ENCODE measurements at regions not wholly inside any gene's neighbourhood (a gene's known extent, or its start where the extent isn't known, plus 50 kb on each side); places are given as distances from the start of the nearest gene placed in this dataset.
"Not testable (repeated sequence)": the region's sequence is repeated elsewhere in the genome, so short reads cannot be mapped to it uniquely, and the experiment has no call there.

DNA sequence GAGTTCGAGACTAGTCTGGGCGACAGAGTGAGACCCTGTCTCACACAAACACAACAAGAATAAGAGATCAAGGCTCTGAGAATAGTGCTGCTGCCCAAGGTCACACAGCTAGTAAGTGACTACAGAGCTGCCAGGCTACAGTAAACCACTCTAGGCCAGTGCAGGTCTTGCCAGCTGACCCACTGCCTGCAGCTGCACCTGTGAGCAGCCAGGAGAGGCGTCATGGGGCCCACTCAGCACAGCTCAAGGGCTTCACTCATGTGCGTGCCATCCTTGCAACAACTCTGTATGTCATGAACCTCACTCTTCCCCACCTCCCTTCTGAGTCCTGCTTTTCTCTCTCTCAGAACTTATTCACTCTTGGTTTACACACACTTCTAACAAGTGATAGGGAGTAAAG is 176.7 kb downstream of the SMAD6 start:
- no peak for DNase-seq (ENCODE audit: extremely low read depth in 1 of 11, low read depth in 9 of 11, low spot score in 4 of 11)

DNA sequence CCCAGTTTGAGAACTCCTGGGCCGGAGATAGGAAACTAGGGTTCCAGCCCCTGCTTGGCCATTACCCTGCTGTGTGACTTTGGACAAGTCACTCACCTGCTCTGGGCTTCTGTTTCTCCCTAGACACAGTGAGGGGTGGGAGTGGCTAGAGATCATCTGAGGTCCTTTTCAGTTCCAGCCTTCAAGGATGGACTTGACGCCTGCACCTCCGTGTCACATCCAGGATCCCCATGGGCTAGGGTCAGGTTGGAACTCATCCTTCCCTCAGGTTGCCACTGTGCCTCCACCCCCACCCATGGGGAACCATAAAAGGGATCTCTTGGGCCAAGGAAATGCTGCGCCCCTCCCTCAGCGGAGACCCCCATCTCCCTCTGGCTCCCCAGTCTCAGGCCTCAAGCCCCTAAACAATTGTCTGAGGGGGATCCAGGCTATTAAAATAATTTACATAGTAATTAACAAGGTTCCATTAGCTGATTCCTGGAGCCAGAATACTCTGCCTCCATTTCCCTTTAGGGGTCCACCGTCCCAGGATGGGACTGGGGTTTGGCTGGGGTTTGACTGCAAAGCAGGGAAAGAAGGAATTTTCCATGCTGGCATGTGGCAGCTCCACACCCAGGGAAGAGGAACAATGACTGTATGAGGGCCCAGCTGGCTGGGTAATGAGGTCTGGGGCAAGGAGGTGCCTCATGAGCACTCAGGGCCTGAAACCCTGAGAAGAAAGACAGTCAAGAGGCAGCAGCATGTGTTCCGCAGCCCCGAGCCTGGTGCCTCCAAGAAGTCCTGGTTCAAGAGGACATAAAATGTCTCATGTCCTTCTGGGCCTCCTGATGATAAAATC is 177.7 kb downstream of the SMAD6 start:
- DNase-seq (ENCODE audit: extremely low read depth in 1 of 11, low read depth in 9 of 11, low spot score in 4 of 11) = no peak

GRCh38 chr15:66880380-66881155 is 178.5 kb downstream of the SMAD6 start:
- no peak for DNase-seq (ENCODE audit: extremely low read depth in 1 of 11, low read depth in 9 of 11, low spot score in 4 of 11)

- no peak for DNase-seq (ENCODE audit: extremely low read depth in 1 of 11, low read depth in 9 of 11, low spot score in 4 of 11)
Measured at GRCh38 chr15:66881173-66881905, 179.3 kb downstream of the SMAD6 start.

DNA sequence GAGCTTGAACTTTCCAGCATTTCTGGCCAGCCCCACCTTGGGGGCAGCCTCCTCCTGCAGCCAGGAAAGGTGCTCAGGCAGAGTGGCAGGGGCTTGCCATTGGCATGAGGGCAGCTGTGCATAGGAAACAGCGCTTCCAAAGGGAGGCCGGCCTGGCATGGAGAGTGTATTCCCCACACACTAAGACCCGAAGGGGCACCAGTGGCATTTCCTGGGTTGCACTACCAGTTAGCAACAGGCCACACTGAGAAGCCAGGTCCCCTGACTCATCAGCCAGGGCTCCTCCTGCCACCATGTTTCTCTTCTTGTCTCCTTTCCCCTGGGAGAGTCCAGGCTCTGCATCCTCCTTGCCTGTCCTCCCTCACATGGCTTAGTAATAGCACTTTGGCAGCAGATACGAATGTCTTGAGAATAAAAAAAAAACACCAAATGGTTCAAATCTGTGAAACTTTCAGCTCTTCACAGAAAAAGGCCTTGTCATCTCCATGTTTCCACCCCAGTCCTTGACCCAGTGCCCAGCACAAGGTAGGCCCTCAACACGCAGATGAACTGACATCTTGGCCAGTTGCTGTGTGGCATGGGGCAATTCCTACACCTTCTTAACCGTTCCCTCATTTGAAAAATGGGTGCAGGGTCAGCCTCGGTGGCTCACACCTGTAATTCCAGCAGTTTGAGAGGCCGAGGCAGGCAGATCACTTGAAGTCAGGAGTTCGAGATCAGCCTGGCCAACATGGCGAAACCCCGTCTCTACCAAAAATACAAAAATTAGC is 180.4 kb downstream of the SMAD6 start:
- no peak for DNase-seq (ENCODE audit: extremely low read depth in 1 of 11, low read depth in 9 of 11, low spot score in 4 of 11)

- peak; percentile 46 to 86 (median 54) for DNase-seq (ENCODE audit: extremely low read depth in 1 of 11, low read depth in 9 of 11, low spot score in 4 of 11)
Measured at GRCh38 chr15:66883284-66883911, 181.4 kb downstream of the SMAD6 start.

- DNase-seq (ENCODE audit: extremely low read depth in 1 of 11, low read depth in 9 of 11, low spot score in 4 of 11) = no peak
Measured at GRCh38 chr15:66884115-66884622, 181.2 kb upstream of the SMAD3 start.

- no peak for DNase-seq (ENCODE audit: extremely low read depth in 1 of 11, low read depth in 9 of 11, low spot score in 4 of 11)
Measured at GRCh38 chr15:66884661-66885237, 180.7 kb upstream of the SMAD3 start.

DNA sequence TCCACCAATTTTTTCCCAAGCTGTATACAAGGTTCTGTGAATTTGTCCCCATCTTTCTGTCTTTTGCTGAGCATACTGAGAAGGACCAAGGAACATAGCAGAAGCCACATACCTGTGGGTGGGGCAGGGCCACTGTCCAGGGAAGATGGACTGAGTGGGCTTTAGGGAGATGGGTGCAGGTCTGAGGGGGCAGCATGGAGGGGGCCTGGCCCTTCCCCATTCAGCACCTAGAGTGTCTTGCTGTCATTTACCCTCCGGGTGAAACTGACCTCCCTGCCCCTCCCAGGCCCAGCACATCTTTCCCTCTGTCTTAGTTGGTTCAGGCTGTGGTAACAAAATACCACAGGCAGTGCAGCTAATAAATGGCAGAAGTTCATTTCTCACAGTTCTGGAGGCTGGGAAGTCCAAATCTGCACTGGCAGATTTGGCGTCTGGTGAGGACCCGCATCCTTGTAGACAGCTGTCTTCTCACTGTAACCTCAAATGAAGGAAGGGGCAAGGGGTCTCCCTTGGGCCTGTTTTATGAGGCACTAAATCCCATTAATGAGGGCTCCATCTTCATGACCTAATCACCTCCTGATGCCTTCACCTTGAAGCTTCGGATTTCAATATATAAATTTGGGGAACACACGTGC is 180.0 kb upstream of the SMAD3 start:
- DNase-seq (ENCODE audit: extremely low read depth in 1 of 11, low read depth in 9 of 11, low spot score in 4 of 11) = no peak

GRCh38 chr15:66886241-66886675 is 179.1 kb upstream of the SMAD3 start:
- DNase-seq (ENCODE audit: extremely low read depth in 1 of 11, low read depth in 9 of 11, low spot score in 4 of 11) = no peak

DNA sequence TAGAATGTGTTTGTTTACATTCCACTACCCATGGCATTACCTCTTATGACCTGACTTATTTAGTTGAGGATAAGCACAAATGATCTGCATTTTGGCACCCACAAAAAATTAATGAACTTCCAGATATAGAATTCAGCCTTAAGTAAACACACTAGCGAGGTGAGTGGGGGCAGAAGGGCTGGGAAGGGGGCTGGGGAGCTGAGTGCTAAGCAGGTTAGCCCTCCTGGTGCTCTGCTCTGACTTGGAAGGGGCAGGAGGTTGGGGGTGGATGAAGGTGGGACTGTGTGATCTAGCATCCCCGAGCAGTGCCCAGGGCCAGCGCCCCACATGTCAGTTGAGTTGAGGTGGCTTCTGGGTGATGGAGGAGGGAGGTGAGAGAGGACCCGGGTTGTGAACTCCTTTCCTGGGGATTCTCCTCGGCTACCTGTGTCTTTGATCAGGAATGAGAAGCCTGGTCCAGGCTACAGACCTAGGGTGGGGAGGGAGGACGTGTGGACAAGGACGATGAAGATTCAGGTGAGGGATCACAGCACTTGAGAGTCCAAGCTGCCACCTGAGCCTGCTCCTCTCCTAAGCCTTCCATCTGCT is 178.6 kb upstream of the SMAD3 start:
- no peak for DNase-seq (ENCODE audit: extremely low read depth in 1 of 11, low read depth in 9 of 11, low spot score in 4 of 11)

DNA sequence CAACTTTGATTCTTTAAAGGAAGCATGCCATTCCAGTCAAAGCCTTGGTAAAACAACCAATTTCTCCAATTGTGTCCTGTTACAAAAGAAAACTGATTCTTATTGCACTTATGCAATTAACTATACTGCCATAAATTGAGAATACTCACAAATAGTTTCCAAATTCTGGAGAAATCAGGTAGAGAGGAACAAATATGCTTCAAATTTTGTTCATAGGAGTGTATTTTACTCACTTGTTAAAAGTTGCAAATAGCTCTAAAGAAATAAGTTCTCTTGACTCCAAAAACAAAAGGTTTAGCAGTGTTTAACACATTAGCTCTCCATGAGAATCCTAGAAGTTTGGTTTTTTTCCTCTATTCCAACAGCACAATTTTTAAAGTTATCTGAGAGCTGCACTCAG is 176.1 kb upstream of the SMAD3 start:
- DNase-seq (ENCODE audit: extremely low read depth in 1 of 11, low read depth in 9 of 11, low spot score in 4 of 11) = not testable (repeated sequence)

DNA sequence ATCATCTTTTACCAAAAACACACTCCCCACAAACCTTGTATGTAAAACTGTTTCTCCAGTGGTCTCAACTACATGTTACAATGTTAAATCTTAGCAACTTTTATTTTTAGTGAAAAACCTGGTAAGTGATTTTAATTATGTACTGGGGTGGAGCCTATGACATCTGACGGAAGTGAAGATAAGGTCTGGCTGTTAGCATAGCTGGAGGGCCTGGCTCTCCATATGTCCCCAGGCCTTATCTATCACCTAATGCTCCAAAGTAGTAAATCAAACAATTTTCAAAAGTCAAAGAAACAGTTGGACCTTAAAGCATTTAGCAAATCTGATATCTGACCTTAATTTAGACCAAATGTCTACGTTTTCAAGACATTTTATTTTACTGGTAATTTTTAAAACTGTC is 173.6 kb upstream of the SMAD3 start:
- peak in 2 of 11 donors; percentile 29 to 30 for DNase-seq (ENCODE audit: extremely low read depth in 1 of 11, low read depth in 9 of 11, low spot score in 4 of 11)

- DNase-seq (ENCODE audit: extremely low read depth in 1 of 11, low read depth in 9 of 11, low spot score in 4 of 11) = no peak
Measured at GRCh38 chr15:66893294-66893693, 172.1 kb upstream of the SMAD3 start.

DNA sequence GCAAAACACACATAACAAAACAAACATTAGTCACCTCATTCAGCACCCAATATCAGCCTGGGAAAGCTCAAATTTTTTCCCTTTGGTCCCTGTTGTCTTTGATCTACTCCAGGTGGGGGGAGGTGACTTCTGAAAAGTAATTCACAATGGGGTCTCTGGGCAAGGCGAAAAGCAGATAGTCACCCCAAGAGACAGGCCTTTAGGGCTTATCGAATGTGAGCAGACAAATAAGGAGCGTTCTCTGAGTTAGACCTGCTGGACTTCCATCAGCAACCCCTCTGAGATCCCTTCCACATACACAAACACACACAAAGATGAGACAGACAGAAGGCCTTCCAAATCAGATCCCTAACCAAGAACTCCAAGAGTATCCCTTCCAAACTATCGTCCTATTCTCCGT is 171.0 kb upstream of the SMAD3 start:
- DNase-seq (ENCODE audit: extremely low read depth in 1 of 11, low read depth in 9 of 11, low spot score in 4 of 11) = no peak

GRCh38 chr15:66894986-66895780 is 170.2 kb upstream of the SMAD3 start:
- DNase-seq (ENCODE audit: extremely low read depth in 1 of 11, low read depth in 9 of 11, low spot score in 4 of 11) = no peak

All from renal cortex interstitium (tissue), 11 donors.